ENCODE measurements at regions not wholly inside any gene's neighbourhood (a gene's known extent, or its start where the extent isn't known, plus 50 kb on each side); places are given as distances from the start of the nearest gene placed in this dataset.

DNA sequence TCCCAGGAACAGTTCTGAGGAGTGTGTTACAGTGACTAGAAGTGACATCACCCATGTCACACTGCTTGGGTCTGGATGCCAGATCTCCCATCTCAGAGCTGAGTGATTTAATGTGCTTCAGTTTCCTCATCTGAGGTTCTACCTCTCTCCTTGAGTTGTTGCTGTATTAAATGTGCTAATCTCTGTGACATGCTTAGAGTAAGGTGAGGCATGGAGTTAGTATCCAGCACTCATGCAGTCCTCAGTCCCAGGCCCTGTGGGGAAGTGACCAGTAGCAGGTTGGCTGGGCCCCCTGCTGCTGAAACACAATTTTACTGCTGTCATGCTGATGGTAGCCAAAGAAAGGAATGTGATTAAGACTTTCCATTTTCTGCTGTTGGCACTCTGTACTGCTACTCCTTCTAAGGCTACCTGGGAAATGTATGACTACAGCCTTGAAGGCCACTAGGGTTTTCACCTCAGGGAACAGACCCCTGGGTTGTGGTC is 639.6 kb downstream of the MID1IP1 start:
- DNase-seq, result no peak
- Mint-ChIP-seq H3K27ac (no peak overlapping the region), H3K27me3 (ENCODE audit: low read depth, poor library complexity) (peaks cover 10% of the 10 kb centered on the region), H3K4me3 (no peak overlapping the region), H3K4me1 (peaks cover 52% of the 10 kb centered on the region), H3K9me3 (peaks cover 43% of the 10 kb centered on the region), H3K36me3 (ENCODE audit: low read depth) (peaks cover 4% of the 10 kb centered on the region)
- TF ChIP-seq CTCF (IDR thresholded peaks at IDR 0.05), result no peak

GRCh38 chrX:39442332-39442731 is 641.1 kb downstream of the MID1IP1 start:
- Mint-ChIP-seq H3K27me3 (ENCODE audit: low read depth, poor library complexity) (peaks cover 25% of the 10 kb centered on the region), H3K4me3 (no peak overlapping the region), H3K9me3 (peaks cover 36% of the 10 kb centered on the region), H3K27ac (no peak overlapping the region), H3K4me1 (peaks cover 52% of the 10 kb centered on the region), H3K36me3 (ENCODE audit: low read depth) (peaks cover 4% of the 10 kb centered on the region)
- no peak for TF ChIP-seq CTCF (IDR thresholded peaks at IDR 0.05)
- DNase-seq, result no peak

- peaks cover 29% of the 10 kb centered on the region for H3K9me3 Mint-ChIP-seq
- peaks cover 46% of the 10 kb centered on the region for H3K4me1 Mint-ChIP-seq
- H3K36me3 Mint-ChIP-seq (ENCODE audit: low read depth), result peaks cover 4% of the 10 kb centered on the region
- H3K4me3 Mint-ChIP-seq, result no peak overlapping the region
- DNase-seq, result no peak
- TF ChIP-seq CTCF (IDR thresholded peaks at IDR 0.05), result no peak
- peaks cover 28% of the 10 kb centered on the region for H3K27me3 Mint-ChIP-seq (ENCODE audit: low read depth, poor library complexity)
- no peak overlapping the region for H3K27ac Mint-ChIP-seq
Measured at GRCh38 chrX:39443240-39443639, 642.0 kb downstream of the MID1IP1 start.

DNA sequence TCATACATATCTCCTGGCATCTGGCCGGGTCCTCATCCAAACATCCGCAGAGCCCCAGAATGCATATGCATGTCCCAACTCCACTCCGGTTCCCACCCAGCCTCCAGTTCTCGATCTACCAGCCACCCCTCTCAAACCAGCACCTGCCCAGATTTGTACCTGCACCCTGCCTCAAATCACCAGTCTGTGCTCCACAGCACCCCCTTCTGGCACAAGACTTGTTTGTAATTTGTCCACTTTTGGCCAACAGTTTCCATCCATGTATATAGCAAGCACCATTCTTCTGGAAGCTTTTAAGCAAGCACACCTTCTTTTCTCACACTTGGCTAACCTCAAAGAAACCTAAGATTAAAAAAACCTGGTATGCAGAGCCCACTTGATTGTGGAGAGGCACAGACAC is 644.1 kb downstream of the MID1IP1 start:
- peak; percentile 27 for TF ChIP-seq CTCF (IDR thresholded peaks at IDR 0.05)
- peaks cover 34% of the 10 kb centered on the region for H3K4me1 Mint-ChIP-seq
- peaks cover 30% of the 10 kb centered on the region for H3K27me3 Mint-ChIP-seq (ENCODE audit: low read depth, poor library complexity)
- H3K4me3 Mint-ChIP-seq, result no peak overlapping the region
- peaks cover 4% of the 10 kb centered on the region for H3K36me3 Mint-ChIP-seq (ENCODE audit: low read depth)
- peaks cover 33% of the 10 kb centered on the region for H3K9me3 Mint-ChIP-seq
- H3K27ac Mint-ChIP-seq, result no peak overlapping the region
- DNase-seq, result peak; percentile 35

- Mint-ChIP-seq H3K4me3 (no peak overlapping the region), H3K36me3 (ENCODE audit: low read depth) (no peaks in the 10 kb centered on the region), H3K27ac (no peak overlapping the region), H3K9me3 (peaks cover 15% of the 10 kb centered on the region), H3K27me3 (ENCODE audit: low read depth, poor library complexity) (peaks cover 43% of the 10 kb centered on the region), H3K4me1 (peaks cover 30% of the 10 kb centered on the region)
- no peak for DNase-seq
- TF ChIP-seq CTCF (IDR thresholded peaks at IDR 0.05), result no peak
Measured at GRCh38 chrX:39449352-39449751, 648.1 kb downstream of the MID1IP1 start.

DNA sequence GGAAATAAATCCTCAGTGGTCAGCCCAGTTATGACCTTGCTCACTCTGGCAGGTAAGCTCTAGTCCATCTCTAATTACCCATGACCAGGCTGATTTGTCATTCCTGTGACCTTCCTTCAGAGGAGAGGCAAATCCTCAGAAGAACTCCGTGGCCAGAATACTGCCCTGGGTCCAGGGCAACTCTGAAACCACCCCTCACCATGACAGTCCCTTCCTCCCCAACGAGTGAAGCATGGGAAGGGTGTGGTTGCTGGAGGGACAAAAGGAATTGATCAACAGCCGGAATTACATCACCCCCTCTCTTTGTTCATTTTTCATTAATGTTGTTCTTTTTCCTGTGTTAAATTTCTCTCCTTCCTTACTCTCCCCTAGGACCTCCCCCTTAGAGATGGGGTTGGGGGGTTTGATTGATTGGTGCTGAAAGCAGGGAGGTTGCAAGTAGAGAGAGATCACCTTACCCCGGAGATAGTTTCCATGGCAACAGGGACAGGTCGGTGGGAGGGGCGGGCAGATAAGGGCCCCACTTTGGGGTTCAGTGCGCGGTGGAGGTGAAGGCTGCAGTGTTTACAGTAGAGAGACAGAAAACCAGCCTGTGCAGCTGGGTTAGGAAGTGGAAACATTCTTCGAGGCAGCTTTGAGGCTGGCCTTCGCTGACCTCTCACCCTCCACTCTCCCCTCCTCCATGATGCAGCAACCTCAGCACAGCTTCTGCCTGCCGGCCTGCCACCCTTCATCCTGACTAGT is 647.4 kb downstream of the BCOR start:
- DNase-seq, result peak; percentile 36
- Mint-ChIP-seq H3K4me1 (peaks cover 30% of the 10 kb centered on the region), H3K36me3 (ENCODE audit: low read depth) (no peaks in the 10 kb centered on the region), H3K27ac (peak overlapping the region; percentile 89), H3K4me3 (peak overlapping the region; percentile 43), H3K27me3 (ENCODE audit: low read depth, poor library complexity) (peaks cover 54% of the 10 kb centered on the region), H3K9me3 (peaks cover 11% of the 10 kb centered on the region)
- no peak for TF ChIP-seq CTCF (IDR thresholded peaks at IDR 0.05)

All from nephron progenitor cell (in vitro differentiated cells).